ENCODE measurements at regions not wholly inside any gene's neighbourhood (a gene's known extent, or its start where the extent isn't known, plus 50 kb on each side); places are given as distances from the start of the nearest gene placed in this dataset.
A peak's percentile ranks its signal among the peaks of the same experiment; 100 is the strongest.

GRCh38 chr2:12795851-12796250 is 79.1 kb downstream of the TRIB2 start:
- DNase-seq (ENCODE audit: insufficient read length, low spot score), result no peak
- TF ChIP-seq POLR2A (IDR thresholded peaks at IDR 0.05; ENCODE audit: low read depth, low read length), result no peak
- no peak for FAIRE-seq

GRCh38 chr2:12796657-12797056 is 79.9 kb downstream of the TRIB2 start:
- no peak for FAIRE-seq
- no peak for TF ChIP-seq POLR2A (IDR thresholded peaks at IDR 0.05; ENCODE audit: low read depth, low read length)
- DNase-seq (ENCODE audit: insufficient read length, low spot score), result no peak

GRCh38 chr2:12797815-12798214 is 81.1 kb downstream of the TRIB2 start:
- FAIRE-seq (peak; percentile 90), DNase-seq (ENCODE audit: insufficient read length, low spot score) (no peak)
- TF ChIP-seq POLR2A (IDR thresholded peaks at IDR 0.05; ENCODE audit: low read depth, low read length), result no peak

GRCh38 chr2:12803607-12804006 is 86.9 kb downstream of the TRIB2 start:
- TF ChIP-seq POLR2A (IDR thresholded peaks at IDR 0.05; ENCODE audit: low read depth, low read length), result no peak
- DNase-seq (ENCODE audit: insufficient read length, low spot score) (no peak), FAIRE-seq (no peak)

- FAIRE-seq, result no peak
- TF ChIP-seq POLR2A (IDR thresholded peaks at IDR 0.05; ENCODE audit: low read depth, low read length), result no peak
- no peak for DNase-seq (ENCODE audit: insufficient read length, low spot score)
These were observed 87.5 kb downstream of the TRIB2 start for GRCh38 chr2:12804091-12804856.

GRCh38 chr2:12805033-12805432 is 88.3 kb downstream of the TRIB2 start:
- FAIRE-seq (no peak), DNase-seq (ENCODE audit: insufficient read length, low spot score) (no peak)
- TF ChIP-seq POLR2A (IDR thresholded peaks at IDR 0.05; ENCODE audit: low read depth, low read length), result no peak

GRCh38 chr2:12806549-12807242 is 90.0 kb downstream of the TRIB2 start:
- no peak for FAIRE-seq
- DNase-seq (ENCODE audit: insufficient read length, low spot score), result no peak
- TF ChIP-seq POLR2A (IDR thresholded peaks at IDR 0.05; ENCODE audit: low read depth, low read length), result no peak

- DNase-seq (ENCODE audit: insufficient read length, low spot score) (no peak), FAIRE-seq (no peak)
- TF ChIP-seq POLR2A (IDR thresholded peaks at IDR 0.05; ENCODE audit: low read depth, low read length), result no peak
These were observed 91.4 kb downstream of the TRIB2 start for GRCh38 chr2:12807907-12808810.

- FAIRE-seq (peak; percentile 57), DNase-seq (ENCODE audit: insufficient read length, low spot score) (no peak)
- TF ChIP-seq POLR2A (IDR thresholded peaks at IDR 0.05; ENCODE audit: low read depth, low read length), result no peak
These were observed 92.8 kb downstream of the TRIB2 start for GRCh38 chr2:12809526-12809925.

- DNase-seq (ENCODE audit: insufficient read length, low spot score), result no peak
- no peak for TF ChIP-seq POLR2A (IDR thresholded peaks at IDR 0.05; ENCODE audit: low read depth, low read length)
- FAIRE-seq, result no peak
These were observed 95.2 kb downstream of the TRIB2 start for GRCh38 chr2:12811916-12812315.

GRCh38 chr2:12813166-12813565 is 96.4 kb downstream of the TRIB2 start:
- no peak for TF ChIP-seq POLR2A (IDR thresholded peaks at IDR 0.05; ENCODE audit: low read depth, low read length)
- FAIRE-seq (no peak), DNase-seq (ENCODE audit: insufficient read length, low spot score) (no peak)

- FAIRE-seq (peak; percentile 62), DNase-seq (ENCODE audit: insufficient read length, low spot score) (peak; percentile 31)
- no peak for TF ChIP-seq POLR2A (IDR thresholded peaks at IDR 0.05; ENCODE audit: low read depth, low read length)
These were observed 99.9 kb downstream of the TRIB2 start for GRCh38 chr2:12816379-12817306.

GRCh38 chr2:12817870-12818269 is 101.1 kb downstream of the TRIB2 start:
- no peak for TF ChIP-seq POLR2A (IDR thresholded peaks at IDR 0.05; ENCODE audit: low read depth, low read length)
- DNase-seq (ENCODE audit: insufficient read length, low spot score) (no peak), FAIRE-seq (no peak)
